Fibroblast of skin of right quadriceps (primary cell): ENCODE measurements at regions not wholly inside any gene's neighbourhood (a gene's known extent, or its start where the extent isn't known, plus 50 kb on each side); places are given as distances from the start of the nearest gene placed in this dataset.
"Not testable (repeated sequence)": the region's sequence is repeated elsewhere in the genome, so short reads cannot be mapped to it uniquely, and the experiment has no call there.

ENCODE experiments used
- DNase-seq: peaks from one replicate; pipeline ENCODE4 v3.0.0-alpha.2; 2013

DNA sequence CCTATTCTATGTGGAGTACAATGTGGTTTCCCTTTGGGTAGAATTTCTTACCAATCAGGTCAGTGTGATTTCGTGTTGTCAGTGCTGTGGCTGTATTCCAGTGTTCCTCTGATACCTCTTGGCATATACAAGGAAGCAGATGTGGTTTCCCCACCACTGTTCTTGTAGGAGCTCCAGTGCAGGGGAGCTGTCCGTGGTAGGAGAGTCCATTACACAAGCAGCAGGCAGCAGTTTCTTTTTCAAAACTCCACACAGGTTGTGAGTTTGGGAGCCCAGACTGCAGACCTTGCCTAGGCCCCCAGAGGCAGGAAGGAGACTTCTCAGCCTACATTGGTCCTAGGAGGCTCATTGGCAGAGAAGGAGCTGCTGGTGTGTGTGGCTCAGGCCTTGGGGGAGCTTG, 452.8 kb downstream of the AACS start:
- DNase-seq, result no peak

DNA sequence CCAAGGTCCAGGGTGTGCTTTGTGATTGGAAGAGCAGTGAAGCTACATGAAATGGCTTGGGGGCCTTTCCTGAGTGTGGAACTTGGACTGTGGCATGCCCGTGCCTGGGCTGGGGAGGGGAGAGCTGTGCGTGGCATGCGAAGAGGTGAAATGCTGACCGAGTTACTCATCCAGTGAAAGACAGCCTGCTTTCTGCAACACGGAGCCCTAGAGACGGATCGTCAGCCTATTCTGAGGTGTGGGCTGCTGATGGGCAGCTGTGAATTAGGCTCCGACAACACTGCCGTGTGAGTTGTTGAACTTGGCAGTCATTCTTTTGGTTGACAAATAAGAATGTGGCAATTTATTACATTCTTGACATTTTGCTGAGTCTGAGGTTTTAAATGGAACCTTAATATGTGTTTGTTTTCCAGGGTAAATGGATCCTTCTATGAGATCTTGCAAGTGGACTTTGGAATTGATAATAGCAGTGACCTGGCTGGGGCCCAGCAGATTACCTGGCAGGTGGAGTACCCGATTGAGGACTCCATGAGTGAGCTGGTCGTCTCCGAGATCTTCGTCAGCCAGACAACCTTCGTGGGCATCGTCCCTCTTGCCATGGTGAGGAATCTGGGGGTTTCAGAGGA, 453.9 kb downstream of the AACS start:
- no peak for DNase-seq

DNA sequence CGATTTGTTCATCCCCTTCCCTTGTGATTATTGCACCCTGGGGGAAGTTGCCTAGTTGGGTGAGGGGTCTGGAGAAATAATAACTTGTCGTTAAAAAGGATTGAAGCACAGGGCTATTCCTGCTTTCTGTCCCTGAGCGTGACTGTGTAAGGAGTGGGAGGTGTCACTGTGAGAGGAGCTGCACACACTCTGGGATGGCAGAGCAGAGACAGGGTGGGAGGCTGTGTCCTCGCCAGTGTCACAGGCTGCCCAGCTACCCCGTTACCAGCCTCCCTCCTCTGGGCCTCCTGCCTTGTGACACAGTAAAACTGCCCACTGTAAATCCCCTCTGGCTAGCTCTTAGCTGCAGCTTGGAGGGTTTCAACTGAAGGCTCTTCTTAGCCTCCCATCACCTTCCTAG, 460.6 kb downstream of the AACS start:
- no peak for DNase-seq

DNA sequence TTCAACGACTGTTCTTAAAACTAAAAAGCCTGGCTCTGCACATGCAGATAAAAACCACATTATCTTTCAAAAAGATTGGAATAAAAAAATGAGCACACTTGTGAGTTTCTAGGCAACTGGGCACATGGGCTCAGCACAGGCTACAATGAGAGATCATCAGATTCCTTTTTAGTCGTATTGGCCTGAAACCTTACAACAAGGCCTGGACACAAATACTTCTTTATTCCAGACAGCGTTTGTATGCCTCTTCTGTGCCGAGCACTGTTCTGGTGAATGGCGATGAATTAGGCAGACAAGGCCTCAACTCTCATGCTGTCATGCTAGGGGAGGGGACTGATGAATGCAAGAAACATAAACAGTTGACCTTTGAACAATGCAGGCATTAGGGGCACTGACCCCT, 463.0 kb downstream of the AACS start:
- no peak for DNase-seq

DNA sequence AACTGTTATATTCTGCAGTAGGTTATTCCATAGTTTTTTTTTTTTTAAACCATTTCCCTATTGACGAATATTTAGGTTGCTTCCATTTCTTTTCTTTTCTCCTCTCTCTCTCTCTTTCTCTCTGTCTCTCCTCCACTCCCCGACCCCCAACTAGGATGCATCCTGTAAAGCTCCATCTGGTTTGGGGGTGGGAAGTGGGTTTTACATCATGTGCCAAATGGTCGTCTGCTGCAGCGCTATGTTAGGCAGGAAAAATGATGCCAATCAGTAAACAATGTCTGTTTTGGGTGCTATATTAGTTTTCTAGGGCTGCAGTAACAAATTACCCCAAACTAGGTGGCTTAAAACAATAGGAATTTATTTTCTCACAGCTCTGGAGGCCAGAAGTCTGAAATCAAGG, 465.0 kb downstream of the AACS start:
- no peak for DNase-seq

DNA sequence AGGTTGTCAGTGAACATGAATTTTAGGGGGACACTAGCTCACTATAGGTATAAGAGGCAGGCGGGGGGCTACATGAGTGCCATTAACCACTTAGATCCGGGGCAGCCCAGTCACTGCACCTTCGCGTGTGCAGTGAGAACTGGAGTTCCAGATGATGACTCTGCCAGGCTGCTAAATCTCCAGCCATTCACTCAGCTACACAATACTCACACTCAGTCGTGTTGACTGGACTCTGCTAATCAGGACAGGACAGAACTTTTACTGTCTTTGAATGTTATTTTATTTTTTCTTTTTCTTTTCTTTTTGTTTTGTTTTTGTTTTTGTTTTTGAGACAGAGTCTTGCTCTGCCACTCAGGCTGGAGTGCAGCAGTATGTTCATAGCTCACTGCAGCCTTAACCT, 465.6 kb downstream of the AACS start:
- DNase-seq, result no peak

DNA sequence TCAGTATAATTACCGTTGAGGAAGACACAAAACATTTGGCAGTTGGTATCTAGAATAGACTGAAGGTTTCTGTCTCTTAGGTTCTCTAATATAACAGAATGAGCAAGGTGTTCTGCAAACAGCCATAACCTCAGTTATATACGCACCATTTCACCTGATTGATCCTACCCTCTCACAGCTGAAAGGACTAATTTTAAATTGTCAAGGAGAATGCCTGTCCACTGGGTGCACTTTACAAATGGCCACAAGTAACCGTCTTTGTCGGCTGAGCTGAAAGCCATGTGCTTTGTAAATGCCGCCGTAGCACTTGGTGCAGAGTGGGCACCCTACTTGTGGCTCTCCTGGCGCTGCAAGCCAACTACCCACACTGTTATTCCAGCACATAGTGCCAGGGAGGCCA, 466.3 kb downstream of the AACS start:
- DNase-seq, result no peak

DNA sequence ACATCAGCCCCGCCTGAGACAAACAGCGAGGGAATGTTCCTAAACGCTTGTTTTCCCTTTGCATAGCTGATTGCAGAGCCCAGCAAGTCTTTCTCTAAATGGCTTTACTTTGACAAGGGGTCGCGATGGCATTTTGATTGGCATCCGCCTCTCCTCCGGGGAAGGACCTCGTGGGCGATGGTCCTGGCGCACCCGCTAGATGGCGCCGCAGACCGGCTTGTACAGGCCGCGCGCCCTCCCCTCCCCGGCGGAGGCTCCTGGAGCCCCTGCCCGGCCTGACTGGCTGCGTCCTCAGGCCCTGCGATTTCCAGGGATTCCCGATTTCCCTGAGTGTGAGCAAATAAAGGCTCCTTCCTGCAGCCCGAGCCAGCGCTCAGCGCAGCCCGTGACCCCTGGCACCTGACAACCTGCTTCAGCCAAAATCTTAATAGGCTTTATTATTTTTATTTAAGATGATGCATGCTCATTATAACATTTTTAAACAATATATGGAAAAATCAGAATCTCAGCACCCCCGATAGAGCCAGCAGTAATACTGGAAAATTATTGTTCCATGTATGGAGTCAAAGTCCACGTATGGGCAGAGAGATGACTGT, 468.3 kb downstream of the AACS start:
- no peak for DNase-seq

DNA sequence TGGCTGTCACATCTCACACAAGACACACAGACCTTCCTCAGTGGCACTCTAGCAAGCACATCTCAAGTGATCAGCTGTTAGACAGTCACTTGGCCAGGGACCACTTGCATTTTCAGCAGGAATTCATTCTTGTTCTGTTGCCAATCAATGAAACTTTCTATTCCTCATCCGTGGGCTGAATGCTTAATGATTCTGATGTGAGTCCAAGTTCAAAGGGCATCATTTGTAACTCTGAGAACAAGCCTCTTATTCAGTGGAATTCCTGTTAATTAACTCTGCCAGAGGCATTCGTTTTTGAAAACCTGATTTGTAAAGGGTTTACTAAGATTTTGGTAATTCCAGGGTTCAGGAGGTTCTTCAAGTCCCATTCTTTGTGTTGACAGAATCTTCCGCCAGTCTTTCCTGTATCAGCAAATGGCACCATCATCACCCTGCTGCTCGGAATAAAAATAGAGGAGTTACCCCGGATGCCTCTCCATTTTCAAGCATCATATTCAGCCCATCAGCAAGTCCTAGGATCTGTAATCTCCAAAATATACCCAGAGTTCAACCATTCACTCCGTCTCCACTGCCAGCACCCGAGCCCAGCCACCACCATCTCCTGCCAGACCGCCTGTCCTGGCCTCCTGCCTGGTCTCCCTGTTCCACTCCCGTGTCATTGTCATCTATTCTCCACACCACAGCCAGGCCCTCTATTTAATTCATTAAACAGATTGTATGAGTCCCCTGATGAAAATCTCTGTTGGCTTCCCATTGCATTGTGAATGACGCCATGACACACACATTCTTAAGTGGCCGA, 473.4 kb downstream of the AACS start:
- no peak for DNase-seq

DNA sequence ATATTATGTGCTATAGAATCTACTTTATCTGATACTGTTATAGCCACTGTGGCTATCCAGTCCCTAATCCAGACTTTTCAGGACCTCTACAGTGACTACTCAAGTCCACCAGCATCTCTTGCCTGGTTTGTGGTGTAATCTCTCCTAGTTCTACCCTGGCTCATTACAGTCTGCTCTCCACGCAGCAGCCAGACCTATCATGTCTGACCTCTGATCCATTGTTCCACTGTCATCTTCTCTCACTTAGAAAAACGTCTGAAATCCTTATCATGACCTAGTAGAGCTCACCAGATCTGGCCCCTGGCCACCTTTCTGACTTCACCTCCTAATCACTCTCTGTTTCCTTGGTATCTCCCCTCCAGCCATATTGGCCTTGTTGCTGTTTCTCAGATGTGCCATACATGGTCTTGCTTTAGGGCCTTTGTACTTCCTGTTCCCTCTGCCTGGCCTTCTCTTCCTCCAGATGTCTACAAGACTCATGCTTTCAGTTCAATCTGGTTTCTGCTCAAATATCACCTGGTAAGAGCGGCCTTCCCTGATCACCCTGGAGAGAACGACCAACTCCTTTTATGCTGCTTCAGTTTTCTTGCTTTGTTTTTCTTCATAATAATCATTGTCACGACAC, 475.5 kb downstream of the AACS start:
- no peak for DNase-seq

DNA sequence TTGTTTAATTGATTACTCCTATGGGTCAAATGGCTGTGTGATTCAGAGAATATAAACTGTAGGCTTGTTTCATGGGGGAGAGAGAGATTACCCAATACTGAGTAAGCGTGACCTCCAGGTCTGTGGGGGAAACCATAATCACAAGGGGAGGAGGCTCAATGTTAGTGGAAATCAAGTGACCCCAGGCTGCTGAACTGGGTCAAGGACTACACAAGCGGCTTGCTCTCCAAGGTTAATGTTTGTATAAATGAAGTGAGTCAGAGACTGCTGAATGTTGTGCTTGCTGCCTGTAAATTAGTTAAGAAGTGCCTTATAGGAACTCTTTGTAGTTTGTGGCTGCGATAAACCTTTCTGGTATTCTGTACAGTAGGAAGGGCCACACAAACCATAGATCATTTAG, 479.7 kb downstream of the AACS start:
- no peak for DNase-seq

DNA sequence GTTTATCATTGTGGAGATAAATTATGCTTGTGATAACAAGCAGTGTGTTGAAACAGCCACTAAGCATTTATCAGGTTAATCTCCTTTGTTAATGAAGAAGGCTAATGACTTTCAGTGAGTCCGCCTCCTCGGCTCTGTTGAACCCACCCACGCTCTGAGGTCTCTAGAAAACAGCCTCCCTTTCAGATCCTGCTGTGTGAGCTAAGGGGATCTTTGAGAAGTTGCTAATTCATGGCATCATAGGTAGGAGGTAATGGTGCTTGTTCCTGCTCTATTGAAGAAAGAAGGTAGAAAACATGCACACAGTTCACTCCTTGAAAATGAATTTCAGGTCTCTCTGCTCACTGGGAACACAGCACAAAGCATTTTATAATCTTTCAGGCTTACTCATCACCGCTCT, 483.9 kb downstream of the AACS start:
- DNase-seq, result no peak

DNA sequence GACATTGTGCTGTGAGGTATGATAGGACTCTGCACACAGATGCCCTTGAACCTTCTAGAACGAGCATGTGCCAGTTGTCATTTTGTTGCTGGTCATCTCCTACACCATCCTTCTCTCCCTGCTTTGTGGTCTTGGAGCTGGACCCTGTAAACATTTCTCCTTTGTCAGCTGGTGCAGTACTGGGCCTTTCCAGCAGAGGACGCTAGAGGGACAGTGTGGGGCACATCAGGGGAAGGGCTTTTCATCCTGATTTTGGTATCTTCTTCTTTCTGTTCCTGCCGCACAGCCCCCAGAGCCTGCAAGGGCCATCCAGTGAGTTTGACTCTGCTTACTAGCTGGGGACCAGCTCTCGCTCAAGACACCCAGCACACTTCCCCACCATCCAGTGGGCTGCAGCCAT, 484.6 kb downstream of the AACS start:
- DNase-seq, result no peak

DNA sequence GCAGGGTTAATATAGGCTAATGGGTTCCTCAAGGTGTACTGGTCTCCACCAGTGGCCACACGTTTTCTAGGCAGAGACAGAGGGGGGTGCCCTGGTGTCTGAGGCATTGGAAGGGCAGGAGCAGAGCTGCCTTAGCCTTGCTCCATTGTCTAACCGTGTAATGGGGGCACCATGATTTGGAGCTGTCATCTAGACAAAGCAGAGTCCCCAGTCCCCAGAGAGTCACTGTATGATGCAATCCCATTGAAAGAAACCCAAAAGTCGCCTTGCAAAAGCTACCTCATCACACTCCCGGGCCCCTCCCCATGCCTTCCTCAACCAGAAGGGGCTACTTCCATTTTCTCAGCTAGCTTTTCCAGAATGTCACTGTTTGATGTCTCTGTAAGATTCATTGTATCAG, 487.1 kb downstream of the AACS start:
- no peak for DNase-seq

DNA sequence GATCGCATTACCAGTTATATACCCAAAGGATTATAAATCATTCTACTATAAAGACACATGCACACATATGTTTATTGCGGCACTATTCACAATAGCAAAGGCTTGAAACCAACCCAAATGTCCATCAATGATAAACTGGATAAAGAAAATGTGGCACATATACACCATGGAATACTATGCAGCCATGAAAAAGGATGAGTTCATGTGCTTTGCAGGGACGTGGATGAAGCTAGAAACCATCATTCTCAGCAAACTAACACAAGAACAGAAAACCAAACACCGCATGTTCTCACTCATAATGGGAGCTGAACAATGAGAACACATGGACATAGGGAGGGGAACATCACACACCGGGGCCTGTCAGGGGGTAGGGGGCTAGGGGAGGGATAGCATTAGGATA, 495.8 kb downstream of the AACS start:
- not testable (repeated sequence) for DNase-seq

DNA sequence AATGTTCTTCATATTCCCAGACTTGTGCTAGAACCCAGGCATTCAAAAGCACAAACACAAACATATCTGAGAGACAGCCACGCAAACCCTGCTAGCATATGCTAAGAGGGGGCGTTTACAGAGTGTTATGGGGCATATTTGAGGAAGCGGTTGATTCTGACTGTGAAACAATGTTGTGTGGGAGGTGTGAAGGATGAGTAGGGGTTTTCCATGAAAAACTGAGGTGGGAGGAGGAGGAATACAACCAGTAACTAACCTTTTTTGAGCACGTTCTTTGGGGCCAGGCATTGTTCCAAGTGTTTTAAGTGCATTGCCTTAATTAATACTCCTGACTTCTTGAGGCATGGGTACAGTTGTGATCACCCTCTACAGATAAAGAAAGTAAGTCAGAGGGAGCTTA, 499.5 kb downstream of the AACS start:
- DNase-seq, result no peak

DNA sequence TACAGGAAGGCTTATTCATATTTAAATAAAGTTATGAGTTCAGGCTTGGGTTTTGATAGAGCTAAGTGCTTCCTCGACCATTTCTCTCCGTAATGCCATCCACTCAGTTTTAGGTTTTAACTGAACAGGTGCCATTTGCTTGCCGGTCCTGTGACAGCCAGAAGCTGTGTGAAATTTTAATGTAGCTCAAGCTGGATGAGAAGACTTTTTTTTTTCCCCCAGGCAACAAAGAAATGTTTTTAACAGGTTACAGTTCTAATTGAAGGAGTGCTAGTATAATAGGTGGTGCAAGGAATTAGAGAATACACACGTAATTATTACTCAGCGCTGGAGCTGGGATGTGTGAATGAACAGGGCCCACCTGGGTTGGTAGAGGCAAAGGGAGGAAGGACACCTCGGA, 502.3 kb downstream of the AACS start:
- no peak for DNase-seq

DNA sequence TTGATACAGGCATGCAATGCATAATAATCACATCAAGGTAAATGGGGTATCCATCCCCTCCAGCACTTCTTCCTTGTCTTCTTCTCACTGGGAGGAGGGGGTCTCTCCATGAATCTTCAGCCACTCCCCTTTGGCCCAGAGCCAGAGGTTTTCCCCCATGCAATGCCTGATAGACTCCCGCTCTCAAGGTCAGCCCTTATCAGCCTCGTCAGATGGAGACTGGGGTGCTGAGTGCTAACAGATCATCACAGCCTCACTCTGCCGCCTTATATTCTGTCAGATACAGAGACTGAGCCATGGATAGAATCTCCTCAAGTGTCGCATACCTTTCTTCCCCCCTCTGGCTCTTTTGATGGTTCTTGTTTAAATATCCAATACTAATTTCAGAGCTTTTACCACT, 503.1 kb downstream of the AACS start:
- DNase-seq, result no peak

DNA sequence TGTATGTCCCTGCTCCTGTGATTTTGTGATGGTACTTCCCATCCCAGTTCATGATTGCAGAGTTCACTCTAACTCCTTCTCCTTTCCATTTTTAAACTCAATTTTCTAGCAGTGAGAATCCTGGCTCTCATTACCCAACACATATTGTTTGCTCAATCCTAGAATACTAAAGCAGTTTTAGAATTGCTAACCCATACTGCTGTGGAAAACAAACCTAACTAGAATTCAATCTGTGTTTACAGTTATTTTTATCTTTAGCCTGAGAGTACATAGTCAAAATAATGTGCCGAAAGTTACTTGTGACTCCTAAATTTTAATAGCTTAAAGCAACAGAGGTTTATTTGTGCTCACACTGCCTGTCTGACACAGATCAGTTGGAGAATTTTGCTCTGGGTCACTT, 508.0 kb downstream of the AACS start:
- no peak for DNase-seq

DNA sequence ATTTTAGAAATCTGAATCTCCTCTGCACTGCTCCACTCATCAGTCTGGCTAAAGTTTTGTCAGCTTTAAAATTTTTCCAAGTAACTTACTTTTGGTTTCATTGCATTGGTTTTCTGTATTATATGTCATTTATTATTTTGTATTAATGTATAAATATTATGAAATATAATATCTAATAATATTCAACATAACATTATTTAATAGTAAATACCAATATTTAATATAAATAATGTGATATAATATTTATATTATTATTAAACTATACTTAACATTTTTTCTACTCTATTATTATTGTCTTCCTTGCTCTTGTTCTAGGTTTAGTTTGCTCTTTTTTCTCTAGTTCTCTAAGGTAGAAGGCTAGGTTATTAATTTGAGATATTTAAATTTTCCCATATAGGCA, 512.1 kb downstream of the AACS start:
- no peak for DNase-seq

DNA sequence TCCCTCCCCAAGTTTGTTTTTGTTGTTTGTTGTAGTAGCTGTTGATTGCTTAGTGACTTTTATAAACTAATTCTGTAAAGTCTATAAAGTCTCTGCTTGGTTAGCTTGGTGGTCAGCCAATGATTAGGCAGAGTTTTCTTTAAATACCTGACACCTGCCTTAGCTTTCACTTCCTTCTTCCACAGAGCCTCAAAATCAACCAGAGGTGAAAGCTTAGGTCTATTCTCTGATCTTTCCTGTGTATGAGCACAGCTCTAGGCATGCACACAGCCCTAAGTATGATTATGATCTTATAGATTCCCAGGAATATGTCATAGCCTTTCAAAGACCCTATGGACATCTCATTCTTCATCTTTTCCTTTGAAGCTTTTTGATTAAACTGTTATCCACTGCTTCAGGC, 514.7 kb downstream of the AACS start:
- DNase-seq, result no peak

DNA sequence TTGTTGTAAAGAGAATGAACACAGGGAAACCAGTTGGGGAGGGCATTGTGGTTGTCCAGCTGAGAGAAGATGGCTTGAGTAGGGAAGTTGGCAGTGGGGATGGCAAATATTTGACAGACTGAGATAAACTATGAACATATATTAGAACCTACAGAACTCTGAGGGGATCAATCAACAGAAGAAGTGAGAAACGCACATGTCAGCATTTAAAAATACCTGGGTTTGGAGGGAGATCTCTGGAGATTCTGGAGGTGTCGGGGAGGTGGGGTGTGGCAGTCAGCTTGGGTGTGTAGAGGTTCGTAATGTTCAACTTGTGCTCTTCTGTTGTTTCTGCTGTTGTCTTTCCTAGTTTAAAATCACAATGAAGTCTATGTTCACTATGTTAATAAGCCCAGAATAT, 517.8 kb downstream of the AACS start:
- DNase-seq, result no peak

DNA sequence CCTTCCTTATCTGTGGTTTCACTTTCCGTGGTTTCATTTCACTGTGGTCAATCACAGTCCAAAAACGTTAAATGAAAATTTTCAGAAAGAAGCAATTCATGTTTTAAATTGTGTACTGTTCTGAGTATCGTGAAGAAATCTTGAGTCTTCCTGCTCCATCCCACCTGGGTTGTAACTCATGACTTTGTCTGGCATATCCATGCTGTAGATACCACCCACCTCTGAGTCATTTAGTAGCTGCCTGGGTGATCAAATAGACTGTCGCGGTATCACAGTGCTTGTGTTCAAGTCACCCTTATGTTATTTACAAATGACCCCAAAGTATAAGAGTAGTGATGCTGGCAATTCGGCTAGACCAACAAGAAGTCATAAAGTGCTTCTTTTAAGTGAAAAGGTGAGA, 521.2 kb downstream of the AACS start:
- DNase-seq, result no peak

DNA sequence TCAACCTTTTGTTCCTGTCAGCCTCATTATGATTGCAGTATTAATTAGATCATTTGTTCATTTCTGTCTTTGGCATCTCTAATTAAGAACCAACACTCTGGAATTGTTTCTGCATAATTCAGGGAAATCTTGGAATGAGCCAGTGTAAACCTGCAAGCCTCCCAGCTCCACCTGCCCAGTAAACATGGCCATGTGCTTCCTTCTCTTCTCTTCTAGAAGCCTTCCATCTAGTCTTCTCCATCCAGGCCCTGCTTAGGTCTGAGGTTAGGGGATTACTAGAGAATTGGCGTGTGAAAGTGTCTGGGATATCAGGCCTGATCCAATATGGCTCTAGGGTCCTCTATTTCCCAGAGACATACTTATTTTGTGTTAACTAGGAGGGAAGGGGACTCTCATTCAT, 528.0 kb downstream of the AACS start:
- no peak for DNase-seq
